PFSK-1 (cell line): ENCODE measurements at regions not wholly inside any gene's neighbourhood (a gene's known extent, or its start where the extent isn't known, plus 50 kb on each side); places are given as distances from the start of the nearest gene placed in this dataset.

Source experiments
- FOXP2 ChIP-seq: optimal IDR thresholded peaks from 2 replicates; pipeline ENCODE3; 2011; ENCODE audit warnings: borderline replicate concordance, control low read depth, inconsistent platforms; ENCODE audit not compliant: insufficient read depth; ENCODE audit errors: extremely low read length, extremely low read depth
- POLR2AphosphoS5 ChIP-seq: IDR thresholded peaks from 2 replicates; pipeline ENCODE4 v1.6.1; 2012; ENCODE audit warnings: low read depth, mild to moderate bottlenecking, control low read depth, low read length, moderate library complexity
- REST ChIP-seq, 2 experiments: IDR thresholded peaks; 2 replicates each; pipeline versions ENCODE4 v1.6.1 to v1.8.0; 2011 to 2012; ENCODE audit warnings: low read depth in 2 of 2, low read length in 2 of 2, control low read depth in 1 of 2, inconsistent platforms in 1 of 2, mild to moderate bottlenecking in 1 of 2, moderate library complexity in 1 of 2; ENCODE audit not compliant: insufficient read depth in 1 of 2
- SIN3A ChIP-seq: IDR thresholded peaks from 2 replicates; pipeline ENCODE4 v1.6.1; 2012; ENCODE audit warnings: mild to moderate bottlenecking, low read length, moderate library complexity, borderline replicate concordance; ENCODE audit not compliant: insufficient read depth
- TAF1 ChIP-seq: IDR thresholded peaks from 2 replicates; pipeline ENCODE4 v1.6.1; 2012; ENCODE audit warnings: low read length, control low read depth, borderline replicate concordance; ENCODE audit not compliant: insufficient read depth

- TF ChIP-seq REST (IDR thresholded peaks at IDR 0.05; ENCODE audit: insufficient read depth in 1 of 2, low read depth in 2 of 2, low read length in 2 of 2) = no peak
These were observed 245.9 kb upstream of the PODXL start for GRCh38 chr7:131802195-131802864.

- TF ChIP-seq SIN3A (no peak), TAF1 (no peak), POLR2AphosphoS5 (no peak), FOXP2 (no peak), REST (IDR thresholded peaks at IDR 0.05; ENCODE audit: insufficient read depth in 1 of 2, low read depth in 2 of 2, low read length in 2 of 2) (no peak)
These were observed 244.1 kb upstream of the PODXL start for GRCh38 chr7:131800531-131800930.

GRCh38 chr7:131800008-131800407, 243.6 kb upstream of the PODXL start:
- TF ChIP-seq SIN3A = no peak
- no peak for TF ChIP-seq REST (IDR thresholded peaks at IDR 0.05; ENCODE audit: insufficient read depth in 1 of 2, low read depth in 2 of 2, low read length in 2 of 2)
- TF ChIP-seq POLR2AphosphoS5 = no peak
- no peak for TF ChIP-seq FOXP2
- no peak for TF ChIP-seq TAF1

- TF ChIP-seq TAF1 (no peak), SIN3A (no peak), FOXP2 (no peak), POLR2AphosphoS5 (no peak), REST (IDR thresholded peaks at IDR 0.05; ENCODE audit: insufficient read depth in 1 of 2, low read depth in 2 of 2, low read length in 2 of 2) (no peak)
These were observed 241.4 kb upstream of the PODXL start for GRCh38 chr7:131797841-131798240.

GRCh38 chr7:131795400-131795799, 239.0 kb upstream of the PODXL start:
- TF ChIP-seq FOXP2 = no peak
- no peak for TF ChIP-seq POLR2AphosphoS5
- TF ChIP-seq REST (IDR thresholded peaks at IDR 0.05; ENCODE audit: insufficient read depth in 1 of 2, low read depth in 2 of 2, low read length in 2 of 2) = no peak
- no peak for TF ChIP-seq TAF1
- no peak for TF ChIP-seq SIN3A
